Lung (tissue), 11 donors: ENCODE measurements at regions not wholly inside any gene's neighbourhood (a gene's known extent, or its start where the extent isn't known, plus 50 kb on each side); places are given as distances from the start of the nearest gene placed in this dataset.

Experiments
- ATAC-seq: fragments of 200-7000 bp; cut with Tn5 transposase; one replicate; pipeline ENCODE4 v1.9.1; 2020; ENCODE audit warnings: moderate number of reproducible peaks; ENCODE audit not compliant: insufficient read depth, low FRiP score
- DNase-seq, 3 donors: peaks; one replicate each; pipeline ENCODE4 v3.0.0-alpha.2; 2013 to 2017
- H3K27ac ChIP-seq, 2 donors: one replicate each; pipeline ENCODE4 v1.5.1; 2013; ENCODE audit warnings: mild to moderate bottlenecking in 2 of 2, moderate library complexity in 2 of 2, control low read depth in 1 of 2, inconsistent platforms in 1 of 2, low read depth in 1 of 2, low read length in 1 of 2
- H3K27me3 ChIP-seq, 3 donors: one replicate each; pipeline ENCODE4 v1.5.1; 2013; ENCODE audit warnings: low read length in 2 of 3; ENCODE audit not compliant: control insufficient read depth in 3 of 3, insufficient read depth in 3 of 3
- H3K36me3 ChIP-seq, 4 donors: one replicate each; pipeline ENCODE4 v1.5.1; 2013; ENCODE audit warnings: low read length in 4 of 4, mild to moderate bottlenecking in 1 of 4, moderate library complexity in 1 of 4; ENCODE audit not compliant: control insufficient read depth in 4 of 4, insufficient read depth in 4 of 4
- H3K4me1 ChIP-seq, 5 donors: one replicate each; pipeline ENCODE4 v1.5.1; 2013; ENCODE audit warnings: low read length in 5 of 5, mild to moderate bottlenecking in 2 of 5, moderate library complexity in 1 of 5; ENCODE audit not compliant: control insufficient read depth in 5 of 5, insufficient read depth in 5 of 5
- H3K4me3 ChIP-seq: one replicate; pipeline ENCODE4 v1.5.1; 2013; ENCODE audit warnings: mild to moderate bottlenecking, control low read depth, moderate library complexity
- H3K9ac ChIP-seq, 2 donors: one replicate each; pipeline ENCODE4 v1.5.1; 2013; ENCODE audit warnings: low read length in 2 of 2, control low read depth in 1 of 2; ENCODE audit not compliant: insufficient read depth in 1 of 2
- H3K9me3 ChIP-seq, 4 donors: one replicate each; pipeline ENCODE4 v1.5.1; 2013; ENCODE audit warnings: low read length in 3 of 4, mild to moderate bottlenecking in 1 of 4, moderate library complexity in 1 of 4; ENCODE audit not compliant: control insufficient read depth in 4 of 4, insufficient read depth in 3 of 4
- CTCF ChIP-seq: IDR thresholded peaks from 2 replicates; pipeline ENCODE4 v1.5.1; 2012; ENCODE audit warnings: mild to moderate bottlenecking; ENCODE audit errors: control extremely low read depth, extremely low read depth
- WGBS, 2 donors: extraction: QIAGEN DNeasy Blood & Tissue Kit; methylation state at CpG; one replicate each; pipeline ENCODE4 v1.1.7; 2013; 5-methylcytosine and 5-hydroxymethylcytosine counted together
- donor health status: control.
- donor health status: control.
- donor health status: Bipolar disorder and iron deficiency.
- donor health status: healthy.
- donor health status: DM: yes; HTN: yes; CAD: no.

GRCh38 chr9:117649126-117649525 lies 55.1 kb upstream of the TLR4 start:
- TF ChIP-seq CTCF = no peak
- no peak overlapping the region for H3K4me3 ChIP-seq
- peaks cover 0 to 12% (median 2%) of the 10 kb centered on the region in 5 donors for H3K4me1 ChIP-seq
- no peaks in the 10 kb centered on the region for H3K36me3 ChIP-seq
- ATAC-seq = no peak
- 49 to 51% methylated on average over 3 of the region's 3 CpGs for WGBS, 2 donors
- DNase-seq = no peak
- H3K27me3 ChIP-seq = peaks cover 0 to 2% (median under 1%) of the 10 kb centered on the region in 3 donors
- no peak overlapping the region for H3K27ac ChIP-seq
- no peak overlapping the region for H3K9ac ChIP-seq
- no peaks in the 10 kb centered on the region for H3K9me3 ChIP-seq

DNA sequence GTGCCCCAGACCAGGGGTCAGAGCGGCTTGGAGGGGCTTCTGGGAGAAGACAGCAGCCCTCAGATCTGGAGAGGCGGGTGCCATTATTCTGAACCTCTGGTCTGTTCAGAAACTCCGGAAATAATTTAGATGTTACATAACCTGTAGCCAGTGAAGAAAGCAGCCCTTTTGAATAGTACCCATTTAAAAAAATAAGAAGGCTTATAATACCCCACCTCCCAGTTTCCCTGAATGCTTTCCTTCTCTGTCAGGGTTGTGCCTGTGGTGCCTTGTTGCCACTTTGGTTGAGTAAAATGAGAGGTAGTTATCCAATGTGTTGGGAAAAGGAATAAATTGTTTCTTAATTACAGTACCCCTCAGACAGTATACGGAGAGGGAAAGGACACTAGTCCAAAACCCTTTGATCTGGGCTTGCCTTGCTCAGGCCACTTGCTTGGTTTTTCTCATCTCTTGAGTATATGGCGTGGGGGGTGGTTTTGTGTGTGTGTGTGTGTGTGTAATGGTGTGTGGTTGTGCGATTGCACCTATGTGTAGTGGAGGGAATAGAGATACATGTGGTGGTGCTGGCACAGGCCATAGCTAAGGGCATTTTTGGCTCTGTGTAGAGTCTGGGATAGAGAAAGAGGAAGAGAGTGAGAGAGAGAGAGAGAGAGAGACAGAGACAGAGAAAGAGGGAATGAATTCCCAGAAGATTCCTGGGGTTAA lies 59.1 kb upstream of the TLR4 start:
- H3K27me3 ChIP-seq = peaks cover 0 to 24% (median 16%) of the 10 kb centered on the region in 3 donors
- ATAC-seq = peak; percentile 14
- peaks cover 0 to 12% (median 2%) of the 10 kb centered on the region in 5 donors for H3K4me1 ChIP-seq
- H3K9ac ChIP-seq = no peak overlapping the region
- DNase-seq = peak in 1 of 3 donors; percentile 5
- H3K36me3 ChIP-seq = no peaks in the 10 kb centered on the region
- H3K9me3 ChIP-seq = no peaks in the 10 kb centered on the region
- TF ChIP-seq CTCF = no peak
- no peak overlapping the region for H3K4me3 ChIP-seq
- no peak overlapping the region for H3K27ac ChIP-seq
- 20 to 41% methylated on average over 6 of the region's 6 CpGs for WGBS, 2 donors

DNA sequence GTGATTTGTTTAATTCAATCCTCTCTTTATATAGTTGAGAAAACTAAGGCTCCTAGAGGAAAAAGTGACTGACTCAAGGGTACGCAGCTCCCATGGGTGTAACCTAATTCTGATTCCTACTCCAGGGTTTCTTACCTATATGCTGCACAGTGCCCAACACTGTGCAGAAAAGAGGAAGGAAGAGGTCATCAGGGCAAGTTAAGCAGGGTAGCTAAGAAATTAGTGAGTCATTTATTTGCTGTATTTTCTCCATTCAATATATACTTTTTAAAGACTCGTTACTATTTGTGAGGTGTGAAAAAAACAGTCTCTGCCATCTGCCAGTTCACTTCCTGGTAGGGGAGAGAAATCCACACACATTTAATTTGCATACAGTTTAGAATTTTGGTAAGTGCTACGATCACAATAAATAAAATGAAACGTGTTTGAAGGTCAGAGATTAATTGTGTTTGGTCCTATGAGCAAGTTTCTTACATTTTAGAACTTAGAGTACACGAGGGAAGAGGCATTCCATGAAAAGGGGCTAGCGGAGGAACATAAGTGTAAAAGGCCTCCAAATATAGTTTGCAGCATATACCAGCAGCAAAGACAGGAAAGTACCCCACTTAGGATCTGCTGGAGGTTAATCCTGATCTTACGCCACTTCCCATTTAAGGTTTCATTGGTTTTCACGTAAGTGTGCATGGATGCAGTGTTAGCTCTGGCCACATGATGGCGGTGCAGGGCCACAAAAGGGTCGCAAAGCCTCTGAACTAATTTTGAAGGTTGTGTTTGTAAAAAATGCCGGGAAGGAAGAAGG lies 59.9 kb upstream of the TLR4 start:
- Histone ChIP-seq H3K27ac (no peak overlapping the region), H3K4me1 (peaks cover 0 to 12% (median 2%) of the 10 kb centered on the region in 5 donors), H3K27me3 (peaks cover 0 to 24% (median 16%) of the 10 kb centered on the region in 3 donors), H3K9ac (no peak overlapping the region), H3K4me3 (no peak overlapping the region), H3K9me3 (no peaks in the 10 kb centered on the region), H3K36me3 (no peaks in the 10 kb centered on the region)
- peak; percentile 90 for TF ChIP-seq CTCF
- ATAC-seq (peak; percentile 89), DNase-seq (peak; percentile 71 to 78 (median 77))
- WGBS, 2 donors = 8 to 14% methylated on average over 11 of the region's 11 CpGs
